ENCODE measurements at regions not wholly inside any gene's neighbourhood (a gene's known extent, or its start where the extent isn't known, plus 50 kb on each side); places are given as distances from the start of the nearest gene placed in this dataset.

- no peak for TF ChIP-seq CTCF (conservative IDR thresholded peaks at IDR 0.05; ENCODE audit: low read depth, low read length)
- TF ChIP-seq EZH2 (IDR thresholded peaks at IDR 0.05; ENCODE audit: borderline replicate concordance, low read depth, low read length, poor library complexity, severe bottlenecking): no peak
These were observed 2535.1 kb downstream of the ARAP2 start for GRCh38 chr4:33709247-33709646.
